ENCODE measurements at regions not wholly inside any gene's neighbourhood (a gene's known extent, or its start where the extent isn't known, plus 50 kb on each side); places are given as distances from the start of the nearest gene placed in this dataset.
"Not testable (repeated sequence)": the region's sequence is repeated elsewhere in the genome, so short reads cannot be mapped to it uniquely, and the experiment has no call there.

GRCh38 chr1:184888505-184888904 lies 85.8 kb downstream of the NIBAN1 start:
- DNase-seq (ENCODE audit: low read depth in 2 of 2), result no peak

DNA sequence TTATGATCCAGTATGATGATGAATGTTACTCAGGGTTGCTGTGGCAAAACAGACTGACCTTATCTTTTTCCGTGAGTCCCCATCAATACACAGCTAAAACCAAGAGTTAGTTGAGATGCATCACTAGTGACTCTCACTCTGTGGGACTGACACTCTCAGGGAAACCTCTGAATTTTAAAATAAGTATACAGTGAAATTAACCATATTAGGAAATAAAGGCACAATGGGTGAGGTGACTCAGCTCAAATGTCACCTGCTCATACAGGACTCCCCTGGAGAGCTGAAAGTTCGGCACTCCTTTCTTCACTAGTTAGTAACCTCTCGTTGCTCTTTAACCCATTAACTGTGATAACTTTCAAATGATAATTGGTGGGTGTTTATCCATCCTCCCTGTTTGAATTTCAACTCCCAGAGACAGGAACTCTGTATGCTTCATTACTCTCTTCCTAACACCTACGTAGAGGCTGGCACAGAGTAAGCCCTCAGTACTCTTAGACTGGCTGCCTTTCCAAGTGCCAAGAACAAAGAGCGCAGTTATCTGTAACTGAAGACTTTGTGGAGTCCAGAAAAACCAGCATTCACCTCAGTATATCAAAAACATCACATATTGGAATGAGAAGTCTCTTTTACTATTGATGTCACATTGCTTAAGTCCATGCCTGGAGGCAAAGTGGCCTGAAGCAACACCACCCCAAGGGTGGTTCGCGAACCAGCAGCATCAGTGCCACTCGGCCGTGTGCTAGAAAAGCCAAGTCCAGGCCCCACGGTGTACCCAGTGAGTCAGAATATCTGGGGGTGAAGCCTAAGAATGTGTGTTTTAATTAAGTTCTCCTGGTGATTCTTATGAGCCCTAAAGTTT lies 91.1 kb downstream of the NIBAN1 start:
- no peak for DNase-seq (ENCODE audit: low read depth in 2 of 2)

DNA sequence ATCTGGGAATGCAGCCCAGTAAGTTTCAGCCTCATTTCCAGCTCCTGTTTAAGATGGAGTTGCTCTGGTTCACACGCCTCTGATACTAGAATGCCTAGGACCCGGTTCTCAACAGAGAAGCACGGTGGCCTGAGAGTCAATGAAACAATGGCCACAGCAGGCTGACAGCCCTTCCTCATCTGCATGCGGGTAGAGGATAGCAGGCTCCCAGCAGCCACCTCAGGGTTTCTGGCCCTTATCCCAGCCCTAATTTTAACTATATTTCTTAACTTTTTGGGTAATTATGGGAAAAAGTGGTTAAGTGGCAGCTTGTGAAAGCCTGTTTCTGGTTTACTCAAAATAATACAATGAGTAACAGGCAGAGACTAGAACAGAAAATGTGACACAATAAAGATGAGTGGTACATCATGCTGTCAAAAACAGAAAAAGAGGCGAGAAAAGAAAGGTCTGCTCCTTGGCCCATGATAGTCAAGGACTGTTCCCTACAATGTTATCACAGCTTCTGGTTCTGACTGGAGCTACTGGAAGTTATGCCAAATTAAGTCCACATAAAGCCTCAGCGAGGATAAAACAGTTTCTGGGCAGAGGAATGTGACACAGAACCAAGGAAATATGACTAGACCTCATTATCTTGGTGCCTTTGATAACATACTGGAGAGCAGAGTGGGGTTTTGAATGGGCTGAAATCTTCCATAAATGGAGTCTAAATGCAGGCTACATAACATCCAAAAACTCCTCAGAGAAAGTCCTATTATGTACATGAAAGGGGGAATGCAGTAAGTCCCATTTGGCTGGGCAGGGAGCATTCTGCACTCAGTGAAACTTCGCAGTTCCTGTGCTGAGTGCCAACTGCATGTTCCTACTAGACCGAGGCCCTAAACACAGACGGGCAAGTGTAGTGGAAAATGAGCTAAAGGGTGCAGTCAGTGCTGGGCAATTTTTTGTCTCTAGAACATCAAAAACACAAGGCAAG lies 92.1 kb downstream of the NIBAN1 start:
- no peak for DNase-seq (ENCODE audit: low read depth in 2 of 2)

DNA sequence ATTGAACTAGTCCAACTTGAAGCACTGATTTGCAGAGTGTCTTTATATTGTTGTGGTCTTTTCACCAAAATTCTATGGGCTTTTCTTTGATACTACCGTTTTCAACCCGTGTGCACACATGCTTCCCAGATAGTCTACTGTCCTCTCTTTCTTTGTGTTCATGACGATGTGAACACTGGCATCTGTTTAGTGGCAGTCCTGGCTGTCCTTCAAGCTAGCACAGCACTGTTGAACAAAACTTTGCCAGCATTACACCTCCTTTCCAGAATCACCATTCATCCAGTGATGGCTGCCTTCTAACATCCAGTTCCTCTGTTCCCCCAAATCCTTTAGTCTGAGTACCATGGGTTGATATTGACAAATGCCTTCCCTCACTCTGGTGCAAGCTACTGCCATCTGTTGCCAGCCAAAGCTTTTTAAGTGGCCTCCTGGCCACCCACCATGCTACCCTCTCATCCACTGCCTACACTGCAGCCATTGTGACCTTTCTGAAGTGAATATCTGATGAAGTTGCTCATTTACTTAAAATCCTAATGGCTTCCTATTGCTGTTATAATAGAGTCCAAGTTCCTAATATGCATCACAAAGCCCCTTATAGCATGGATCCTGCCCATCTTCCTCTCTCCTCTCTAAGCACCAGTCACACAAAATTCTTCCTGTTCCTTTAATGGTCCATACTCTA lies 94.3 kb downstream of the NIBAN1 start:
- DNase-seq (ENCODE audit: low read depth in 2 of 2), result no peak

- no peak for DNase-seq (ENCODE audit: low read depth in 2 of 2)
Measured at GRCh38 chr1:184878602-184879001, 95.7 kb downstream of the NIBAN1 start.

- no peak for DNase-seq (ENCODE audit: low read depth in 2 of 2)
Measured at GRCh38 chr1:184878002-184878401, 96.3 kb downstream of the NIBAN1 start.

DNA sequence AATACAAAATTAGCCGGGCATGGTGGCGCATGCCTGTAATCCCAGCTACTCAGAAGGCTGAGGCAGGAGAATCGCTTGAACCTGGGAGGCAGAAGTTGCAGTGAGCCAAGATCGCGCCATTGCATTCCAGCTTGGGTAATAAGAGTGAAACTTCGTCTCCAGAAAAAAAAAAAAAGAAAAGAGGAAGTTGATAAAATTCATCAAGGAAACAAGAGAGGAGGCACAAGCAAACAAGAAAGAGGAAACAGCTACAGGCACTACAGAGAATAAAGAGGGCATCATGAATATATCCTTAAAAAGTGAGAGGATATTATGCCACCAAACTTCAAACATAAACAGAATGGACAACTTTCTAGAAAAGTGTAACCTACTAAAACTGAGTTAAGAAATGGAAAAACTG lies 98.3 kb downstream of the NIBAN1 start:
- not testable (repeated sequence) for DNase-seq (ENCODE audit: low read depth in 2 of 2)

- no peak for DNase-seq (ENCODE audit: low read depth in 2 of 2)
Measured at GRCh38 chr1:184875218-184875617, 99.1 kb downstream of the NIBAN1 start.

- no peak for DNase-seq (ENCODE audit: low read depth in 2 of 2)
Measured at GRCh38 chr1:184870319-184870718, 104.0 kb downstream of the NIBAN1 start.

- DNase-seq (ENCODE audit: low read depth in 2 of 2), result no peak
Measured at GRCh38 chr1:184867866-184868689, 106.2 kb downstream of the NIBAN1 start.

- peak; percentile 48 for DNase-seq (ENCODE audit: low read depth in 2 of 2)
Measured at GRCh38 chr1:184866991-184867788, 107.1 kb downstream of the NIBAN1 start.

DNA sequence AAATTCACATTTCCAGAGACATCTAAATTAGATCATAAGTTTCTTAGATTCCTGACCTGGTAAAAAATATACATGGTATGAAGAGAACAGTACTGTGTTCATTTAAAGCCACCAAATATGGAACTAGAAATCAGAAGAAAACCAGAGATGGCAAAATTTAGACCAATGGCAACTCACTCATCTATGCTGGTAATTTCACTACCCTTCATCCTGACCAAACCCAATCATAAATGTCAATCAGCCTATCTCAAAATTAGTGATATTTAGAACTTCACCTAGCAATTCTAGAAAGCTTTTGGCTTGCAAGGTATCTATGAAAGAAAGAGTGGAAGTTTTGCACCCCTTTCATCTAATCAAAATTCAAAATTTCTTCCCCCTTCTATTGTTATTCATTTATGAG lies 107.7 kb downstream of the NIBAN1 start:
- no peak for DNase-seq (ENCODE audit: low read depth in 2 of 2)

DNA sequence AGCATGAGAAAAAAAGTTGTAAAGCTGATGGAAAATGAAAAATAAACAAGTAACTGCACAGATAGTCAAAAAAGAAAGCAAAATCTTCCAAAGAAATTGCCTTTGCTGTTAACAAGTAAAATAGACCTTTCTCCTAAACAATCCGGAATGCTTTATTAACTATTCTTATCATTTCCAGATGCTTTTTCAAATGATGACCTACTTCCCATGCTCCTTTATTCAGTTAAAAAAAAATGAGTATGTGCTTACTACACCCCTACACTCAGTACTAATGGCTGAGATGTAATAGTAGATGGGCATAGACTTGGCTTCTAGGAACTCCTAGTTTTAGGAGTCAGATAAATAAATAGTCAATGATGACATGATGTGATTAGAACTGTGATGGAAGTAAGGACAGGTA lies 108.5 kb downstream of the NIBAN1 start:
- no peak for DNase-seq (ENCODE audit: low read depth in 2 of 2)

- DNase-seq (ENCODE audit: low read depth in 2 of 2), result no peak
Measured at GRCh38 chr1:184861755-184862336, 107.2 kb upstream of the EDEM3 start.

- DNase-seq (ENCODE audit: low read depth in 2 of 2), result no peak
Measured at GRCh38 chr1:184860985-184861754, 106.5 kb upstream of the EDEM3 start.

DNA sequence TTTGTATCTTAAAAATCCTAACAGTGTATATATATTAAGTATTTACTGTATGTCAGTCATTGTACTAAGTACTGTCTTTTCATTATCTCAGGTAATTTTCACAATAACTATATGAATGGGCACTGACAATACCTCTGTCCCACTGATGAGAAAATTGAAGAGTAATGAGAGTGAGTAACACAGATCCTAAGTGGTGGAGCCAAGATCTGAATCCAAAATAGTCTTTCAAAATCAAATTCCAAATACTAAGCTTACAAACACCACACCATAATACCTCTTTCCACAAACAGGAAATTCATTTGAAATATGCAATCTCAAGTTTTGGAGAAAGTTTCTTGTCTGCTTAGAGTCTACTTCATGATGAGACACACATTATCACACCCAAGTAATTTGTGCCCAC lies 105.9 kb upstream of the EDEM3 start:
- DNase-seq (ENCODE audit: low read depth in 2 of 2), result no peak

GRCh38 chr1:184859381-184860105 lies 104.9 kb upstream of the EDEM3 start:
- DNase-seq (ENCODE audit: low read depth in 2 of 2), result no peak

DNA sequence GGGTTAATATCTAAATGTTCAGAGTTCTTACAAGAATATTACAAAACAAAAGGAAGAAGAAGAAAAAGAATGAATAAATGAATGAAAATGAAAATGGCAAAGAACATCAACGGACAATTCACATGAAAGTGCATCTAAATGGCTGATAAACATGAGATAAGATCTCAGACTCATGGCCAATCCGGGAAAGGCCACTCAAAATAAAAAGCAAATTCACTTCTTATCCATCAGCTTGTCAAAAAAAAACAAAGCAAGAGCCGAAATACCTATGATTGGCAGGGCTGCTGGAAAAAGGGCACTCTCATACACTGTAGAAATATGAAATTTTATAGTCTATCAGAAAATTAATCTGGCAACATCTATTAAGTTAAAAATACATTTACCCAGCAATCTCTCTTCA lies 103.6 kb upstream of the EDEM3 start:
- DNase-seq (ENCODE audit: low read depth in 2 of 2), result no peak
